A549 (cell line): ENCODE measurements at regions not wholly inside any gene's neighbourhood (a gene's known extent, or its start where the extent isn't known, plus 50 kb on each side); places are given as distances from the start of the nearest gene placed in this dataset.

ENCODE experiments used
- ATAC-seq, 2 experiments: fragments of 200-7000 bp in 1 of 2; fragments of >200 bp in 1 of 2; cut with Nextera tagmentation in 1 of 2; cut with Tn5 transposase in 1 of 2; 3 replicates each; pipeline versions ENCODE4 v1.8.0 to v1.9.1; 2018 to 2020; ENCODE audit warnings: mild to moderate bottlenecking in 1 of 2, moderate library complexity in 1 of 2
- CTCF ChIA-PET: fragments of 300-600 bp; sonication (Branson Sonifier 250); formaldehyde crosslinking; extraction: SDS; loops from one replicate; lab custom pipeline; 2021; ENCODE audit warnings: antibody characterized with exemption, inconsistent platforms; lab: Yijun Ruan, JAX
- POLR2A ChIA-PET: fragments of 350-600 bp; formaldehyde crosslinking; extraction: SDS; loops from one replicate; lab custom pipeline; 2021; ENCODE audit warnings: antibody characterized with exemption, inconsistent platforms; lab: Yijun Ruan, JAX
- DNase-seq, 2 experiments: peaks; one replicate each; pipeline versions ENCODE4 v3.0.0 to v3.0.0-alpha.2; 2011 to 2016; ENCODE audit warnings: low read depth in 1 of 2, low spot score in 1 of 2
- FAIRE-seq: peaks from 2 replicates; lab custom pipeline; 2011; peaks lifted over from hg19 to GRCh38; lab: Jason Lieb, UNC
- H3K27ac ChIP-seq, 2 experiments: fragments of >200 bp; sonication (Bioruptor Twin); formaldehyde crosslinking; 3 replicates each; pipeline ENCODE4 v1.5.1; 2016 to 2017
- H3K4me1 ChIP-seq: fragments of >200 bp; sonication (Bioruptor Twin); formaldehyde crosslinking; 3 replicates; pipeline ENCODE4 v1.6.1; 2016
- H3K4me2 ChIP-seq: fragments of >200 bp; sonication (Bioruptor Twin); formaldehyde crosslinking; 3 replicates; pipeline ENCODE4 v1.6.1; 2016
- H3K4me3 ChIP-seq: fragments of >200 bp; sonication (Bioruptor Twin); formaldehyde crosslinking; 3 replicates; pipeline ENCODE4 v1.5.1; 2016
- H3K9me3 ChIP-seq: fragments of >200 bp; sonication (Bioruptor Twin); formaldehyde crosslinking; 3 replicates; pipeline ENCODE4 v1.6.1; 2016
- BHLHE40 ChIP-seq: IDR thresholded peaks from 2 replicates; pipeline ENCODE4 v1.6.1; 2012; ENCODE audit warnings: low read depth, low read length, inconsistent platforms
- CBX8 ChIP-seq: fragments of 200-600 bp; sonication (generic); IDR thresholded peaks from 2 replicates; pipeline ENCODE4 v1.6.1; 2016
- CTCF ChIP-seq: fragments of >200 bp; sonication (Bioruptor Twin); formaldehyde crosslinking; IDR thresholded peaks from 3 replicates; pipeline ENCODE4 v1.5.1; 2016
- EHMT2 ChIP-seq: fragments of 200-600 bp; sonication (generic); IDR thresholded peaks from 2 replicates; pipeline ENCODE4 v1.6.1; 2016; ENCODE audit warnings: antibody characterized with exemption, low read depth, mild to moderate bottlenecking, moderate library complexity
- EP300 ChIP-seq, 2 experiments: fragments of >200 bp; sonication (Bioruptor Twin); formaldehyde crosslinking; IDR thresholded peaks; 2 replicates in 1 of 2; 3 replicates in 1 of 2; pipeline ENCODE4 v1.6.1; 2016 to 2017
- ESRRA ChIP-seq: fragments of 150-350 bp; IDR thresholded peaks from 2 replicates; pipeline ENCODE4 v1.6.1; 2014; ENCODE audit warnings: mild to moderate bottlenecking, low read length, borderline replicate concordance
- FOXS1 ChIP-seq: fragments of 250-450 bp; sonication (Bioruptor Pico); IDR thresholded peaks from 2 replicates; pipeline ENCODE4 v1.5.0; 2020; ENCODE audit warnings: mild to moderate bottlenecking, moderate library complexity
- HOXB13 ChIP-seq: fragments of 250-450 bp; sonication (Bioruptor Pico); IDR thresholded peaks from 2 replicates; pipeline ENCODE4 v1.5.0; 2020; ENCODE audit warnings: low read depth, mild to moderate bottlenecking, moderate library complexity
- KDM5A ChIP-seq: fragments of 200-600 bp; sonication (generic); IDR thresholded peaks from 2 replicates; pipeline ENCODE4 v1.6.1; 2016; ENCODE audit warnings: antibody characterized with exemption, mild to moderate bottlenecking
- MYC ChIP-seq: IDR thresholded peaks from 2 replicates; pipeline ENCODE4 v1.6.1; 2012; ENCODE audit warnings: mild to moderate bottlenecking, inconsistent platforms, low read length, improper control_type of control experiment, borderline replicate concordance
- PHF8 ChIP-seq: fragments of 200-600 bp; sonication (generic); IDR thresholded peaks from 2 replicates; pipeline ENCODE4 v1.6.1; 2016; ENCODE audit warnings: low read depth, mild to moderate bottlenecking, antibody characterized with exemption, moderate library complexity, borderline replicate concordance
- POLR2AphosphoS2 ChIP-seq: conservative IDR thresholded peaks from 2 replicates; pipeline ENCODE4 v1.6.1; 2012; ENCODE audit warnings: low read length, improper control_type of control experiment, inconsistent platforms
- RARB ChIP-seq: fragments of 250-450 bp; sonication (Bioruptor Pico); IDR thresholded peaks from 2 replicates; pipeline ENCODE4 v1.8.0; 2021; ENCODE audit warnings: mild to moderate bottlenecking, moderate library complexity
- REST ChIP-seq: fragments of 200-600 bp; sonication (generic); IDR thresholded peaks from 2 replicates; pipeline ENCODE4 v1.6.1; 2016; ENCODE audit warnings: antibody characterized with exemption, mild to moderate bottlenecking, moderate library complexity
- RFX5 ChIP-seq: fragments of 450-650 bp; IDR thresholded peaks from 2 replicates; pipeline ENCODE4 v1.7.1; 2014; ENCODE audit warnings: antibody characterized with exemption, mild to moderate bottlenecking, moderate library complexity
- RNF2 ChIP-seq: fragments of 200-600 bp; sonication (generic); IDR thresholded peaks from 2 replicates; pipeline ENCODE4 v1.6.1; 2016; ENCODE audit warnings: low read depth, mild to moderate bottlenecking, antibody characterized with exemption, moderate library complexity, borderline replicate concordance
- SMC3 ChIP-seq: fragments of >200 bp; sonication (Bioruptor Twin); formaldehyde crosslinking; IDR thresholded peaks from 3 replicates; pipeline ENCODE4 v1.6.1; 2018; ENCODE audit warnings: inconsistent platforms
- TFCP2L1 ChIP-seq: fragments of 250-450 bp; sonication (Bioruptor Pico); IDR thresholded peaks from 2 replicates; pipeline ENCODE4 v1.5.0; 2021; ENCODE audit warnings: mild to moderate bottlenecking
- ZFP36 ChIP-seq: fragments of 450-650 bp; IDR thresholded peaks from 2 replicates; pipeline ENCODE4 v1.6.1; 2014; ENCODE audit warnings: borderline replicate concordance; ENCODE audit not compliant: partially characterized antibody
- WGBS: methylation state at CpG from one replicate; pipeline ENCODE4 v1.1.6; 2017; ENCODE audit errors: missing lambda C conversion rate; 5-methylcytosine and 5-hydroxymethylcytosine counted together
- TF ChIP-seq, protein P1 (sequence below): fragments of >200 bp; sonication (Bioruptor Twin); formaldehyde crosslinking; IDR thresholded peaks from 2 replicates; pipeline ENCODE4 v1.6.1; 2016
- TF ChIP-seq, protein P2 (sequence below): IDR thresholded peaks from 2 replicates; pipeline ENCODE4 v1.6.1; 2012
- TF ChIP-seq, protein P3 (sequence below): fragments of 250-450 bp; sonication (Bioruptor Pico); IDR thresholded peaks from 2 replicates; pipeline ENCODE4 v1.5.0; 2021; ENCODE audit warnings: mild to moderate bottlenecking, moderate library complexity, borderline replicate concordance

DNA sequence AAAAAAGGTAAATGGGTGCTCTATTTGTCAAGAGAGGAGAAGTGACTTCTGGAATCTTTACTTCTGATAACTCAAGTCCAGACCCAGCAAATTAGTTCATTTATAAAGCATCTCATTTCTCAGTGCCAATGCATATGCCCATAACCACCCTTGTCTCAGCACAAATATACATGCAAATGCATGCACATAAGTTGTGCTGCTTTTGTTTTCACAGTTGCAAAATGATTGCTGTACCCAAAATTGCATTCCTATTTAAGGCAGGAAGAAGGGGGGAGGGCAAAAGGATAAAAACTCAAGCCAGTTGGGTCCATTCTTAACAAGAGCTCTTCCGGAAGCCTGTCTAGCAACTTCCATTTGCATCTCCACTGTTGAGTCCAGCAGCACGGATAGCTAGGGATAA, 61.3 kb upstream of the FAM20A start:
- DNase-seq: no peak
- no peaks in the 10 kb centered on the region for H3K4me1 ChIP-seq
- H3K4me3 ChIP-seq: no peak overlapping the region
- no peaks in the 10 kb centered on the region for H3K9me3 ChIP-seq
- FAIRE-seq: no peak
- CTCF ChIA-PET: interaction anchor here (0.5 kb wide), 1 partner anchor 13 kb away, joined by 3 read pairs; no protein-coding TSS in a partner anchor
- no peak for ATAC-seq
- no peak overlapping the region for H3K27ac ChIP-seq
- H3K4me2 ChIP-seq: no peak overlapping the region
- no peak for TF ChIP-seq TFCP2L1
- TF ChIP-seq SMC3: no peak
- no peak for TF ChIP-seq EP300 (IDR thresholded peaks at IDR 0.05)
- no peak for TF ChIP-seq RARB (CRISPR knock-in tag)
- TF ChIP-seq CBX8: no peak
- no peak for TF ChIP-seq REST
- TF ChIP-seq, protein P1, sequence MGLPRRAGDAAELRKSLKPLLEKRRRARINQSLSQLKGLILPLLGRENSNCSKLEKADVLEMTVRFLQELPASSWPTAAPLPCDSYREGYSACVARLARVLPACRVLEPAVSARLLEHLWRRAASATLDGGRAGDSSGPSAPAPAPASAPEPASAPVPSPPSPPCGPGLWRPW: no peak
- TF ChIP-seq, protein P2, sequence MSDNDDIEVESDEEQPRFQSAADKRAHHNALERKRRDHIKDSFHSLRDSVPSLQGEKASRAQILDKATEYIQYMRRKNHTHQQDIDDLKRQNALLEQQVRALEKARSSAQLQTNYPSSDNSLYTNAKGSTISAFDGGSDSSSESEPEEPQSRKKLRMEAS: no peak
- TF ChIP-seq PHF8: no peak
- TF ChIP-seq KDM5A: no peak
- TF ChIP-seq ZFP36: no peak
- no peak for TF ChIP-seq RFX5
- no peak for TF ChIP-seq BHLHE40
- no peak for TF ChIP-seq RNF2
- TF ChIP-seq, all 56 proteins: peak for 0
- POLR2A ChIA-PET: no interaction called here
- 76% methylated on average over 2 of the region's 2 CpGs for WGBS

- ChIA-PET POLR2A (no interaction called here), CTCF (no interaction called here)
- no peak overlapping the region for H3K4me3 ChIP-seq
- 44% methylated on average over 4 of the region's 4 CpGs for WGBS
- H3K4me1 ChIP-seq: no peaks in the 10 kb centered on the region
- DNase-seq (no peak), FAIRE-seq (no peak), ATAC-seq (no peak)
- no peak overlapping the region for H3K27ac ChIP-seq
- no peak overlapping the region for H3K4me2 ChIP-seq
- TF ChIP-seq TFCP2L1: no peak
- no peak for TF ChIP-seq POLR2AphosphoS2
- TF ChIP-seq, protein P3, sequence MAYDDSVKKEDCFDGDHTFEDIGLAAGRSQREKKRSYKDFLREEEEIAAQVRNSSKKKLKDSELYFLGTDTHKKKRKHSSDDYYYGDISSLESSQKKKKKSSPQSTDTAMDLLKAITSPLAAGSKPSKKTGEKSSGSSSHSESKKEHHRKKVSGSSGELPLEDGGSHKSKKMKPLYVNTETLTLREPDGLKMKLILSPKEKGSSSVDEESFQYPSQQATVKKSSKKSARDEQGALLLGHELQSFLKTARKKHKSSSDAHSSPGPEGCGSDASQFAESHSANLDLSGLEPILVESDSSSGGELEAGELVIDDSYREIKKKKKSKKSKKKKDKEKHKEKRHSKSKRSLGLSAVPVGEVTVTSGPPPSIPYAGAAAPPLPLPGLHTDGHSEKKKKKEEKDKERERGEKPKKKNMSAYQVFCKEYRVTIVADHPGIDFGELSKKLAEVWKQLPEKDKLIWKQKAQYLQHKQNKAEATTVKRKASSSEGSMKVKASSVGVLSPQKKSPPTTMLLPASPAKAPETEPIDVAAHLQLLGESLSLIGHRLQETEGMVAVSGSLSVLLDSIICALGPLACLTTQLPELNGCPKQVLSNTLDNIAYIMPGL (CRISPR knock-in tag): no peak
- no peak for TF ChIP-seq FOXS1 (CRISPR knock-in tag)
- TF ChIP-seq HOXB13 (CRISPR knock-in tag): no peak
- TF ChIP-seq ESRRA: no peak
- no peak for TF ChIP-seq EHMT2
- no peak for TF ChIP-seq MYC
- TF ChIP-seq REST: no peak
- TF ChIP-seq CTCF: no peak
- H3K9me3 ChIP-seq: no peaks in the 10 kb centered on the region
These were observed 60.9 kb upstream of the FAM20A start for GRCh38 chr17:68662037-68662432.
